GM21447 (cell line): ENCODE measurements at regions not wholly inside any gene's neighbourhood (a gene's known extent, or its start where the extent isn't known, plus 50 kb on each side); places are given as distances from the start of the nearest gene placed in this dataset.

Experiments used
- ATAC-seq: cut with Tn5 transposase; IDR thresholded peaks from one replicate; pipeline ENCODE4 v1.9.1; 2021; ENCODE audit not compliant: unreplicated experiment

- no peak for ATAC-seq
Measured at GRCh38 chr5:74268297-74268696, 372.2 kb downstream of the ENC1 start.

DNA sequence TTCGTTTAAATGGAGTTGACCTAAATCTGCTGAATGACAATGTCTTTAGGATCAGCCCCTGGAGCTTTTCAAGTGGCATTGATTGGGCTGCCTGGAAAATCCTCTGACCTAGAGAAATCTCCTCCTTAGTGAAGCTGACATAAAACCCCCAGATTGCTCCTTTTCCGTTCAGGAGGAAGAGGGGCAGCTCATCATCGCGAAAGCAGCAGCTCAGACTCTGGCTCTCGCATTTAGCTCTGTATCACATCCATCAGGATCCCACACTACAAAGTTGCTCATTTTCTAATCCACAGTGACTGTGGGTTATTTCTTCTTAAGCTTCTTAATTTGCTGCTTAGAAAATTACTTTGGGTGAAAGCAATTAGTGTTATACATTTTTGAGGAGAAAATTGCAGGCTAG, 373.7 kb downstream of the ENC1 start:
- no peak for ATAC-seq

GRCh38 chr5:74266132-74266531, 374.4 kb downstream of the ENC1 start:
- no peak for ATAC-seq

DNA sequence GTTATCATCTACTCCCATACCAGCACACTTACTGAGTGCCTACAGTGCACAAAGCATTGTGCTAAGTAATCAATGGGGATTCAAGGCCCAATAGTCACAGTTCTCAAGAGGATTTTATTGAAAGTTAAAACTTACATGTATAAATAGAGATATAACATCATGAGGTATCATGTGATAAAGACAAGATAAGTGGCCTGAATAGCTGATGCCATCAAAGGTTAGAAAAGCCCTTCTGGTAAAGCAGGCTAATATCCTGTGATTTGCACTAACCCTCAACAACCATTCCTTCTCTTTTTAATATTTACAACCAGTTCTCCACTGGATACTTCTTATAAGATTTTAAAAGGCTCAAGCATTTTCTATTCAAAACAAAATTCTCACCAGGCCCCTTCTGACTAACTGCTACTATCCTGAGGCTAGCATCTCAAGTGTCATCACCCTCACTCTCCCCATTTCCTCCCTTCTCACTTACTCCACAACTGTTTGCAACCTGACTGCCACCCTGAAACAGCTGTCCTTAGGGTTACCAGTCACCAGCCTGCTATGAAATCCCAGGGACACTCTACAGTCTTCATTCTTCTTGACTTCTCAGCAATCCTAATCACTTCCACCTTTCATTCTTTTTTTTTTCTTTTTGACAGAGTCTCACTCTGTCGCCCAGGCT, 377.9 kb downstream of the ENC1 start:
- ATAC-seq = no peak

GRCh38 chr5:74261866-74262265, 378.7 kb downstream of the ENC1 start:
- no peak for ATAC-seq

DNA sequence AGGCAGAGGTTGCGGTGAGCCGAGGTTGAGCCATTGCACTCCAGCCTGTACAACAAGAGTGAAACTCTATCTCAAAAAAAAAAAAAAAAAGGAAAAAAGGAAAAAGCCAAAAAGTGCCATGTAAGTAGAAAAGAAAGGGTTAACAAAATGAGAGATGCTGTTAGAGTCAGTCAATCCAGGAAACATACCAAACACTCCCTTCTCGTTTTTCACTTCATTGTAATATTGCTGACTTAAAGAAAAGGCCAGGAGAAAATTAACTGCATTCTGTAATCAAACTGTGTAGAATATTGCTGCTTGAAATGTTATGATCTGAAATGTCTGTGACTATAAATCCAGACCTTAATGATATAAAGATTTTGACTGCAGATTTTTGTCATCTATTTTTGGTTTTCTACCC, 379.1 kb downstream of the ENC1 start:
- ATAC-seq = no peak

- ATAC-seq = no peak
Measured at GRCh38 chr5:74259572-74259971, 381.0 kb downstream of the ENC1 start.

DNA sequence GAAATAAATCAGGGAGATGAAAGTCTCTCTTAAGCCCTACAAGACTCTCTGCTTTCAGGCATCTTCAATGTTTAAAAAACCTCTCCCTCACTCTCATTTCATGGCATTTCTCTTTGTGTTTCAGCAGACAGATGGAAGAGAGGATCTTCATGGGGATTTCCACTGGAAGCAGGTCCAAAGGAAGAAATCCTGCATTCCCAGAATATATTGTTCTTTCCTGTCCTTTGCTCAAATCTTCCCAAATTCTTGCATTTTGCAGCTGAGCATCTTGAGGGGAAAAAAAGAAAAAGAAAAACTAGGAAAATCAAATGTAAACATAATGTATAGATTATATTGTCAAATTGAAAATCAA, 382.2 kb downstream of the ENC1 start:
- ATAC-seq = no peak

DNA sequence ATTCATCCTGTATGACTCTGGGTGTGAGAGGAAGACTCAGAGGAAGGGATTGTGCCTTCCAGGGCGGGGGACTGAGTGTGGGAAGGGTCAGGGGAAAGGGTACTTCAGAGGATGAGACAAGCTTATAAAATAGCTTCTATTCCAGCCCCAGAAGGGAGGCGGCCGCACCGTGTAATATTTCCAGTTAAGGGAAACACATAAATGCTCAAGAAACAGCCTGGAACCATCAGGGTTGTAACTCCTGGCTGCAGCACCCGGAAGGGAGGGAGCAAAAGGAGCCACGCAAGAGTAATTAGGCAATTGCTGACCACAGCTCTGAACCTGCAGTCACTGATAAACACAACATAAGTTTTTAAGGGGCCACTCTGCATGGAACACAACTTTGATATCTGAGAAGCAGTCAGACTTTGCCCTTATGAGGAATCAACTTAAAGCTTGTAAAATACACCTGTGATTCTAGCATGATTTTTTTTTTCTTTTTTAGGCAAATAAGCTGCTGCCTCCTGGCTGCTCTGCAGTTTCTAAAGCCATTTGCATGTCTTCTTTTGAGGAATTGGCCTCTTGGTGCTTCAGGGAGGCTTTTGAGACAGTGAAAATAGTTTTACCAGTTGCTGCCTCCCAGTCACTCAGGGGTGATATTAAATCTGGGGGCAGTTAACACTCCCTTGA, 382.7 kb downstream of the ENC1 start:
- peak; percentile 81 for ATAC-seq

- no peak for ATAC-seq
Measured at GRCh38 chr5:74257060-74257527, 383.4 kb downstream of the ENC1 start.

DNA sequence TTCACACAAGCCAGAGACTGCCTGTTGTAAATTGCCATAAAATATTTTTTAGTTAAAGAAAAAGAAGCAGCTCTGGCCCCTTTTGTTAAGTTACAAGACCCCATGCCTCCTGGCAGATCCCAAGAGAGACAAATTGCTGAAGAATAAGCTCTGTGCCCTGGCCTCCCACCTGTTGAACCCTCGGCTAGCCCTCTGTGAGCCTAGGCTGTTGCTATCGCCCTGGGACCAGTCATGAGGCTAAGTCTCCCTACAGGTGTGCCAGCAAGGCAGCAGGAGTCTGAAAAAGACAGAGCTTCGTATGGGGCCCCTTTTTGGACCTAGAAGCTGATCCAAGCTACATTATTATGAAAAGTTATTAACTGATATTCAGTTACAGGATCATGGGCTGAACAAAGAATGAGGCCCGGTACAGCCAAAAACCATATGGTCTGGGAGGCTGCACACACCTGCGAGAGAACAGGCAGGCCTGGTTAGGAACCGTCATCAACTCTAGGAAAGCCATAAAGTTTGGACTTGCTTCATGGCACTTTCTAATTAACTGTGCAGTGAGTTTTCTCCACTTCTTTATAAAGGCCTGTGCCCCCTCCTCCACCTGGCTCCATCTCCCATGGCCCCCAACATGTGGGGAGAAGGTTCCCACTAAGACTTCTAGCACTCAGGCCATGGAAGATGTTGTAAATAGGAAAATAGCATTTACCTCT, 384.7 kb downstream of the ENC1 start:
- ATAC-seq = no peak

DNA sequence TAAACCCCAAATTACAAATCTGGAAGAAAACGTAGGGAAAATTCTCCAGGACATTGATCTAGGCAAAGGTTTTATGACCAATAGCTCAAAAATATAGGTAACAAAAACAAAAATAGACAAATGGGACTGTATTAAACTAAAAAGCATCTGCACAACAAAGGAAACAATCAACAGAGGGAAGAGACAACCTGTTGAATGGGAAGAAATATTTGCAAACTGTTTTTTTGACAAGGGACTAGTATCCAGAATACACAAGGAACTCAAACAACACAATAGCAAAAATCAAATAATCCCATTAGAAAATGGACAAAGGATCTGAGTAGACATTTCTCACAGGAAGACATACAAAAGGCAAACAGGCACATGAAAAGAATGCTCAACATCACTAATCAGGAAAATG, 386.3 kb downstream of the ENC1 start:
- no peak for ATAC-seq

DNA sequence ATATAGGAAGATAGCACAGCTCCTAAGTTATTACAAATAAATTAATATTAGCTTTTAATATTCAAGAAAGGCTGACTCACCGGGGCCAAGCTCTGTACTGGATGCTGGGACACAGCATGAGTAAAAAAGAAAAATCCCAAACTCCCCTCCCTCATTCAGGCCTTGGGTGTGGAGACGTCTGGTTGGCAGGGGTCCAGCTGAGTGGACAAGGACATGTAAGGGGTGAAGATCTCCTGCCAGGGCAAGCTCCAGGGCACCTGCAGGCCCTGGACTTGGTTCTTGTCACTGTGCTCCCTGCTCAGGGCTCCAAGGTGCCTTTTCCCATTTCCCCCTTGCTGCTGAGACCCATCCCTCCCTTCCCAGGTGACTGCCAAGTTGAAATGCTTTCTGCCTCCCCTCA, 388.5 kb downstream of the ENC1 start:
- no peak for ATAC-seq

- no peak for ATAC-seq
Measured at GRCh38 chr5:74251141-74252035, 389.1 kb downstream of the ENC1 start.

DNA sequence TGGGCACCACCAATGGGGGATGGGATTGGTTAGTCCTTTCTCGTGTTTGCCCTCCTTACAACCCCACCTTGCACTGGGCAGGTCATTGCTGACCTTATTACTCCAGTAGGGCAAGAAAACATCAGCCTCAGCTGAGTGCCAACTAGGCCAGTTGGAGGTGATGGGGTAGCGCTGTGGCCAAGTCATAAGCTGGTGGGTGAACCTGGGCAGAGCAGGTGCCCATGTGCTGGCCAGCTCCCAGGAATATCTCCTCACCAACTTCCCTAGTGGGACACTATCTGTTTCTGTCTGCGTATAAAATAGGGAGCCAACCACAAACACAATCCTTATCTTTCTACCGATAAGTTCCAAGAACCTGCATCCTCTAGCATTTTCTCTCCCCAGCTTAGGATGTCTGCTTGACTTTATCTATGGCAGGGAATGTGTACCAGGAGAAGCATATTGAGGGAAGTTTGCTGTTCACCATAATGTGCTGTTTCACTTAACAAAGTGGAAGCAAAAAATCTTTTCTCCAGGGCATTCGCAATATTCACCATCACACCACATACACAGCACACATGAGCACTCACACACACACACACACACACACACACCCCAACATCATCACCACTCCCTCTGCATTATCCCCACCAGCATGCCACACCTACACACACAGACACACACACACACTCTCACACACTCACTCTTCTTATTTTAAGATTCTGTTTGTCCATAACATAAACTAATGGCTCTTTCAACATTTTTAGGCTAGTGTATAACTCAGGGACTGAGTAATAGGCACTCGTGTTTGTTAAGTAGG, 390.0 kb downstream of the ENC1 start:
- ATAC-seq = no peak

DNA sequence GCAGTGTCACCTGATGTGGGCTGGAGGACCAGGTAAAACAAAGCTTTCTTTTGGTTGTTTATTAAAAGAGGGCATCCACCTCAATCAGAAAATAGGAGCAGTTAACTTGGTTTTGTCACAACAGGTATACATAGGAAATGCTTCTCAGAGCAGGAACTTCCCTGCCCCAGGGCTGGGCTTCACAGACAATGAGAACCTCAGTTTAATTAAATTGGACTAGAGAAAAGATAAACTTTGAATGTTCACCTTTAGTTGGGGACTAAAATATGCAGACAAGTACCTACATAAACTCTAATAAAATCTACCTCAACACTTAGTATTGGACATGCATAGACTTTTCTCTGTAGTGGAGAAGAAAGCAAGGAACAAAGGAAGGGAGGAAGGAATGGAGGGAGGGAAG, 392.0 kb downstream of the ENC1 start:
- ATAC-seq = no peak

GRCh38 chr5:74244406-74244805, 396.1 kb downstream of the ENC1 start:
- ATAC-seq = no peak

GRCh38 chr5:74243634-74244033, 396.9 kb downstream of the ENC1 start:
- no peak for ATAC-seq

DNA sequence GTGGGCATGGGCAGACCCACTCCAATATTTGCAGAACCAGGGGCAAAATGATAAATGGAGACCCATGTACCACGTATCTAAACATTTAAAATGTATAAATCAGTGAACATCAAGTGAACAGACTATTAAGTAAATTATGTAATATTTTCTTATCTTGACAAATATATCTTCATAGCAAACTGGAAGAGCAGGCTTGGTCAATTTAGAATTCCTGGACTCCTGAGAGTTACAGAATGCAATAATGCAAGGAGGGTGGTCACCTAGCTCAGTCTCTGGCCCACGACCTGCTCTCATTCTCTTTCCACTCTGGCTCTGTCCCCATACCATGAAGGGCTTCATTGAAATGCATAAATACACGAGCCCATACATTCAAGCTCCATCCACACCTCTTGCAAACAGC, 398.0 kb downstream of the ENC1 start:
- no peak for ATAC-seq

GRCh38 chr5:74241751-74242140, 398.8 kb downstream of the ENC1 start:
- ATAC-seq = no peak
